GM23338 (cell line): ENCODE measurements at regions not wholly inside any gene's neighbourhood (a gene's known extent, or its start where the extent isn't known, plus 50 kb on each side); places are given as distances from the start of the nearest gene placed in this dataset.

Source experiments
- ATAC-seq: fragments of 200-7000 bp; cut with Tn5 transposase; 3 replicates; pipeline ENCODE4 v1.9.1; 2020
- DNase-seq: peaks from one replicate; pipeline ENCODE4 v3.0.0-alpha.2; 2015; ENCODE audit warnings: low spot score
- H2AFZ ChIP-seq: fragments of 200-600 bp; sonication (generic); 2 replicates; pipeline ENCODE4 v1.8.0; 2016; ENCODE audit warnings: antibody characterized with exemption, mild to moderate bottlenecking, moderate library complexity
- H3F3A ChIP-seq: fragments of 200-600 bp; sonication (generic); replicated peaks from 2 replicates; pipeline ENCODE4 v1.8.0; 2017; ENCODE audit warnings: antibody characterized with exemption, mixed run types, low read depth
- H3K27ac ChIP-seq: fragments of 200-600 bp; sonication (generic); 2 replicates; pipeline ENCODE4 v1.6.1; 2016; ENCODE audit warnings: low read depth
- H3K27me3 ChIP-seq: fragments of 200-600 bp; sonication (generic); 2 replicates; pipeline ENCODE4 v1.8.0; 2016; ENCODE audit warnings: mild to moderate bottlenecking, mixed run types, moderate library complexity; ENCODE audit not compliant: insufficient read depth
- H3K36me3 ChIP-seq: fragments of 200-600 bp; sonication (generic); 2 replicates; pipeline ENCODE4 v1.8.0; 2016; ENCODE audit warnings: mild to moderate bottlenecking; ENCODE audit not compliant: insufficient read depth
- H3K4me1 ChIP-seq: fragments of 200-600 bp; sonication (generic); 2 replicates; pipeline ENCODE4 v1.8.0; 2016; ENCODE audit warnings: mild to moderate bottlenecking, moderate library complexity; ENCODE audit not compliant: insufficient read depth
- H3K4me2 ChIP-seq: fragments of 200-600 bp; sonication (generic); 2 replicates; pipeline ENCODE4 v1.7.1; 2017; ENCODE audit warnings: mixed run types
- H3K4me3 ChIP-seq: fragments of 200-600 bp; sonication (generic); 2 replicates; pipeline ENCODE4 v1.6.1; 2016; ENCODE audit warnings: mixed run types
- H3K79me2 ChIP-seq: fragments of 200-600 bp; sonication (generic); replicated peaks from 2 replicates; pipeline ENCODE4 v1.8.0; 2017; ENCODE audit warnings: mild to moderate bottlenecking; ENCODE audit not compliant: insufficient read depth
- H3K9me2 ChIP-seq: fragments of 200-600 bp; sonication (generic); 2 replicates; pipeline ENCODE4 v1.8.0; 2017; ENCODE audit not compliant: insufficient read depth
- H4K20me1 ChIP-seq: fragments of 200-600 bp; sonication (generic); replicated peaks from 2 replicates; pipeline ENCODE4 v1.8.0; 2017; ENCODE audit warnings: mild to moderate bottlenecking; ENCODE audit not compliant: insufficient read depth
- H3K27ac Mint-ChIP-seq: 2 replicates; pipeline ENCODE4 v1.8.0; 2020; ENCODE audit warnings: inconsistent platforms, mild to moderate bottlenecking, moderate library complexity, mixed read lengths
- H3K27me3 Mint-ChIP-seq: 3 replicates; pipeline ENCODE4 v1.8.0; 2022; ENCODE audit warnings: low read depth, mild to moderate bottlenecking, moderate library complexity, mixed read lengths, inconsistent platforms; ENCODE audit not compliant: insufficient read depth, poor library complexity
- H3K36me3 Mint-ChIP-seq: 3 replicates; pipeline ENCODE4 v1.8.0; 2021; ENCODE audit warnings: low read depth, mild to moderate bottlenecking, inconsistent platforms, moderate library complexity, mixed read lengths
- H3K4me1 Mint-ChIP-seq: 3 replicates; pipeline ENCODE4 v1.8.0; 2020; ENCODE audit warnings: mild to moderate bottlenecking, inconsistent platforms, mixed read lengths
- H3K4me3 Mint-ChIP-seq: 3 replicates; pipeline ENCODE4 v1.8.0; 2021; ENCODE audit warnings: moderate library complexity, mild to moderate bottlenecking, inconsistent platforms, mixed read lengths
- H3K9me3 Mint-ChIP-seq: 3 replicates; pipeline ENCODE4 v1.8.0; 2020; ENCODE audit warnings: moderate library complexity, mild to moderate bottlenecking, inconsistent platforms, mixed read lengths
- CTCF ChIP-seq, 2 experiments: fragments of 200-600 bp in 1 of 2; sonication (generic) in 1 of 2; conservative IDR thresholded peaks; 2 replicates each; pipeline versions ENCODE4 v1.5.1 to v1.6.1; 2016 to 2017; ENCODE audit warnings: antibody characterized with exemption in 2 of 2, low read depth in 2 of 2, mild to moderate bottlenecking in 2 of 2, moderate library complexity in 1 of 2
- ETS1 ChIP-seq: IDR thresholded peaks from 2 replicates; pipeline ENCODE4 v1.6.1; 2016; ENCODE audit warnings: antibody characterized with exemption
- EZH2phosphoT487 ChIP-seq: fragments of 200-600 bp; sonication (generic); IDR thresholded peaks from one replicate; pipeline ENCODE4 v1.8.1; 2018; ENCODE audit warnings: antibody characterized with exemption; ENCODE audit not compliant: unreplicated experiment
- JUNB ChIP-seq: IDR thresholded peaks from one replicate; pipeline ENCODE4 v1.6.1; 2016; ENCODE audit warnings: antibody characterized with exemption; ENCODE audit not compliant: unreplicated experiment
- STAT1 ChIP-seq: IDR thresholded peaks from one replicate; pipeline ENCODE4 v1.6.1; 2016; ENCODE audit warnings: antibody characterized with exemption; ENCODE audit not compliant: unreplicated experiment
- ZNF462 ChIP-seq: fragments of 250-450 bp; sonication (Bioruptor Pico); IDR thresholded peaks from 2 replicates; pipeline ENCODE4 v1.5.0; 2020; ENCODE audit warnings: mild to moderate bottlenecking, moderate library complexity

GRCh38 chr6:55953335-55953734 lies 77.9 kb upstream of the BMP5 start:
- ATAC-seq: no peak
- Mint-ChIP-seq H3K27me3 (no peaks in the 10 kb centered on the region), H3K4me1 (peaks cover 13% of the 10 kb centered on the region), H3K36me3 (peaks cover 14% of the 10 kb centered on the region), H3K9me3 (peaks cover 28% of the 10 kb centered on the region), H3K4me3 (no peak overlapping the region), H3K27ac (no peak overlapping the region)
- no peak for DNase-seq
- Histone ChIP-seq H3K36me3 (no peaks in the 10 kb centered on the region), H3K9me2 (no peaks in the 10 kb centered on the region), H4K20me1 (no peaks in the 10 kb centered on the region), H3K27me3 (no peaks in the 10 kb centered on the region), H3F3A (no peaks in the 10 kb centered on the region), H3K27ac (no peak overlapping the region), H3K4me1 (peaks cover 12% of the 10 kb centered on the region; the same call in 1 of the 2 replicates), H2AFZ (no peak overlapping the region), H3K4me2 (no peak overlapping the region), H3K79me2 (no peaks in the 10 kb centered on the region), H3K4me3 (no peak overlapping the region)
- TF ChIP-seq JUNB (no peak), CTCF (conservative IDR thresholded peaks at IDR 0.05; ENCODE audit: low read depth in 2 of 2) (peak; percentile 18 to 28; a peak in 1 of 4 replicates)

- Mint-ChIP-seq H3K27me3 (no peaks in the 10 kb centered on the region), H3K27ac (no peak overlapping the region), H3K4me1 (no peaks in the 10 kb centered on the region), H3K9me3 (peaks cover 28% of the 10 kb centered on the region), H3K4me3 (no peak overlapping the region), H3K36me3 (peaks cover 14% of the 10 kb centered on the region)
- ATAC-seq (no peak), DNase-seq (no peak)
- Histone ChIP-seq H3K27me3 (no peaks in the 10 kb centered on the region), H4K20me1 (no peaks in the 10 kb centered on the region), H3K4me3 (no peak overlapping the region), H3K4me2 (no peak overlapping the region), H3K79me2 (no peaks in the 10 kb centered on the region), H2AFZ (no peak overlapping the region), H3K27ac (no peak overlapping the region), H3K9me2 (no peaks in the 10 kb centered on the region), H3K36me3 (no peaks in the 10 kb centered on the region), H3K4me1 (no peaks in the 10 kb centered on the region), H3F3A (no peaks in the 10 kb centered on the region)
- TF ChIP-seq EZH2phosphoT487 (no peak), ZNF462 (CRISPR knock-in tag) (no peak), JUNB (no peak), STAT1 (no peak), ETS1 (no peak)
Observed at GRCh38 chr6:55950071-55950814, 74.9 kb upstream of the BMP5 start.
